GM18867 (cell line): ENCODE measurements at regions not wholly inside any gene's neighbourhood (a gene's known extent, or its start where the extent isn't known, plus 50 kb on each side); places are given as distances from the start of the nearest gene placed in this dataset.
"Not testable (repeated sequence)": the region's sequence is repeated elsewhere in the genome, so short reads cannot be mapped to it uniquely, and the experiment has no call there.

Experiments used
- ATAC-seq: cut with Tn5 transposase; IDR thresholded peaks from one replicate; pipeline ENCODE4 v1.9.1; 2021; ENCODE audit warnings: mild to moderate bottlenecking, moderate library complexity; ENCODE audit not compliant: unreplicated experiment

- no peak for ATAC-seq
Measured at GRCh38 chr6:9140172-9140571, 704.8 kb upstream of the SLC35B3 start.

GRCh38 chr6:9139746-9140145 is 704.4 kb upstream of the SLC35B3 start:
- no peak for ATAC-seq

GRCh38 chr6:9138936-9139335 is 703.6 kb upstream of the SLC35B3 start:
- no peak for ATAC-seq

- ATAC-seq: no peak
Measured at GRCh38 chr6:9136141-9136822, 700.9 kb upstream of the SLC35B3 start.

- no peak for ATAC-seq
Measured at GRCh38 chr6:9131616-9132015, 696.3 kb upstream of the SLC35B3 start.

- ATAC-seq: no peak
Measured at GRCh38 chr6:9131201-9131600, 695.9 kb upstream of the SLC35B3 start.

- ATAC-seq: no peak
Measured at GRCh38 chr6:9128970-9129369, 693.6 kb upstream of the SLC35B3 start.

- ATAC-seq: no peak
Measured at GRCh38 chr6:9126878-9127560, 691.7 kb upstream of the SLC35B3 start.

GRCh38 chr6:9126034-9126433 is 690.7 kb upstream of the SLC35B3 start:
- not testable (repeated sequence) for ATAC-seq

- no peak for ATAC-seq
Measured at GRCh38 chr6:9121549-9121948, 686.2 kb upstream of the SLC35B3 start.

GRCh38 chr6:9116026-9116425 is 680.7 kb upstream of the SLC35B3 start:
- no peak for ATAC-seq

- no peak for ATAC-seq
Measured at GRCh38 chr6:9112544-9112943, 677.2 kb upstream of the SLC35B3 start.

GRCh38 chr6:9103876-9104521 is 668.7 kb upstream of the SLC35B3 start:
- ATAC-seq: no peak

- no peak for ATAC-seq
Measured at GRCh38 chr6:9101920-9102319, 666.6 kb upstream of the SLC35B3 start.

- ATAC-seq: no peak
Measured at GRCh38 chr6:9100869-9101580, 665.7 kb upstream of the SLC35B3 start.

GRCh38 chr6:9095729-9096128 is 660.4 kb upstream of the SLC35B3 start:
- no peak for ATAC-seq

GRCh38 chr6:9095137-9095536 is 659.8 kb upstream of the SLC35B3 start:
- ATAC-seq: no peak

- ATAC-seq: no peak
Measured at GRCh38 chr6:9089724-9090123, 654.4 kb upstream of the SLC35B3 start.

- ATAC-seq: no peak
Measured at GRCh38 chr6:9087470-9087869, 652.1 kb upstream of the SLC35B3 start.

- no peak for ATAC-seq
Measured at GRCh38 chr6:9086331-9086730, 651.0 kb upstream of the SLC35B3 start.

- ATAC-seq: no peak
Measured at GRCh38 chr6:9085709-9086070, 650.3 kb upstream of the SLC35B3 start.
